ENCODE measurements at regions not wholly inside any gene's neighbourhood (a gene's known extent, or its start where the extent isn't known, plus 50 kb on each side); places are given as distances from the start of the nearest gene placed in this dataset.

DNA sequence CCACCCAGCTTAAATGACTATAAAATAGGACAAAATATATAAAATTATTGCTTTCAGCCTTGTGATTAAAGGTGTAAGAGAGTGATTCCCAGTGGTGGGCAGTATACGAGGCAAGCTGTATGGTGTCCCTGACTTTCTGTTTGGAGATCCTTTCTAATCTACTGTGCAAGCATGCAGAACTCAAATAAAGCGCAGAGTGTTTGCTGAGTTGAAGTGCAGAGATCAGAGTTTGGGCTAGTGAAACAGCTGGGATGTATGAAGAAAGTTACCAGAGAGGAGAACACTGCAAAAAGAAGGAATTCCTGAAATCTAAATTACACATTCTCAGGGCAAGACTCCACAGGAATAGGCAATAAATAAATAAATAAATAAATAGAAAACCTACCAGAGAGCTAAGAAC is 218.5 kb upstream of the TLL1 start:
- Histone ChIP-seq H3K4me3 (no peak overlapping the region), H3K27me3 (no peaks in the 10 kb centered on the region), H3K9me3 (peaks cover 0 to 9% (median 3%) of the 10 kb centered on the region in 4 donors), H3K36me3 (no peaks in the 10 kb centered on the region), H3K27ac (replicated peaks in 1 of 4) (no peak overlapping the region), H3K4me1 (no peaks in the 10 kb centered on the region)
- DNase-seq (ENCODE audit: extremely low spot score), result no peak
- intact Hi-C loops (cut with DNase I), result no loop called here
- 95% methylated on average over 2 of the region's 2 CpGs for WGBS
- TF ChIP-seq POLR2A (IDR thresholded peaks at IDR 0.05; ENCODE audit: low read depth), result no peak
- TF ChIP-seq EP300 (IDR thresholded peaks at IDR 0.05), result no peak
- TF ChIP-seq POLR2AphosphoS5 (IDR thresholded peaks at IDR 0.05), result no peak
- TF ChIP-seq, protein P1, sequence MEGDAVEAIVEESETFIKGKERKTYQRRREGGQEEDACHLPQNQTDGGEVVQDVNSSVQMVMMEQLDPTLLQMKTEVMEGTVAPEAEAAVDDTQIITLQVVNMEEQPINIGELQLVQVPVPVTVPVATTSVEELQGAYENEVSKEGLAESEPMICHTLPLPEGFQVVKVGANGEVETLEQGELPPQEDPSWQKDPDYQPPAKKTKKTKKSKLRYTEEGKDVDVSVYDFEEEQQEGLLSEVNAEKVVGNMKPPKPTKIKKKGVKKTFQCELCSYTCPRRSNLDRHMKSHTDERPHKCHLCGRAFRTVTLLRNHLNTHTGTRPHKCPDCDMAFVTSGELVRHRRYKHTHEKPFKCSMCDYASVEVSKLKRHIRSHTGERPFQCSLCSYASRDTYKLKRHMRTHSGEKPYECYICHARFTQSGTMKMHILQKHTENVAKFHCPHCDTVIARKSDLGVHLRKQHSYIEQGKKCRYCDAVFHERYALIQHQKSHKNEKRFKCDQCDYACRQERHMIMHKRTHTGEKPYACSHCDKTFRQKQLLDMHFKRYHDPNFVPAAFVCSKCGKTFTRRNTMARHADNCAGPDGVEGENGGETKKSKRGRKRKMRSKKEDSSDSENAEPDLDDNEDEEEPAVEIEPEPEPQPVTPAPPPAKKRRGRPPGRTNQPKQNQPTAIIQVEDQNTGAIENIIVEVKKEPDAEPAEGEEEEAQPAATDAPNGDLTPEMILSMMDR (IDR thresholded peaks at IDR 0.05), result no peak

DNA sequence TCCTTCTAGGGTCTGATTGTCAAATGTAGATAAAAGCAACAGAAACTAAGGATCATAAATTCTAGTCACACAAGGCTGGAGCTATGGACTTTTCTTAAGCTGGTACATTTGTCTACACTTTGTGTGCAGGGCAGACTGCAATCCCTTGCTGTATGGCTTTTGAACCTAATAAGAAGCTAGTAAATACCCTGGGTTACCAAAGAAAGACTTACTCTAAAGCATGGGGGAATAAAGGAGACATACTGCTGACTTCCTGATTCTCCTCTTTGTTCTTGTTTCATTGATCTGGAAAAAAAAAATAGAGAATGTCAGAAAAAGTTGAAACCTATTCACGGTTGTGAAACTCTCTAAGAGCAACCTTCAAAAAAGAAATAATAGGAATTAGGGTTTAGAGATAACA is 216.6 kb upstream of the TLL1 start:
- no peak for DNase-seq (ENCODE audit: extremely low spot score)
- Histone ChIP-seq H3K4me3 (no peak overlapping the region), H3K27me3 (no peaks in the 10 kb centered on the region), H3K9me3 (peaks cover 0 to 9% (median 3%) of the 10 kb centered on the region in 4 donors), H3K27ac (replicated peaks in 1 of 4) (no peak overlapping the region), H3K4me1 (no peaks in the 10 kb centered on the region), H3K36me3 (no peaks in the 10 kb centered on the region)
- intact Hi-C loops (cut with DNase I), result no loop called here
- no peak for TF ChIP-seq EP300 (IDR thresholded peaks at IDR 0.05)
- TF ChIP-seq POLR2AphosphoS5 (IDR thresholded peaks at IDR 0.05), result no peak
- no peak for TF ChIP-seq POLR2A (IDR thresholded peaks at IDR 0.05; ENCODE audit: low read depth)
- TF ChIP-seq, protein P1 (IDR thresholded peaks at IDR 0.05), result no peak
- WGBS, result 81% methylated on average over 1 of the region's 1 CpG

DNA sequence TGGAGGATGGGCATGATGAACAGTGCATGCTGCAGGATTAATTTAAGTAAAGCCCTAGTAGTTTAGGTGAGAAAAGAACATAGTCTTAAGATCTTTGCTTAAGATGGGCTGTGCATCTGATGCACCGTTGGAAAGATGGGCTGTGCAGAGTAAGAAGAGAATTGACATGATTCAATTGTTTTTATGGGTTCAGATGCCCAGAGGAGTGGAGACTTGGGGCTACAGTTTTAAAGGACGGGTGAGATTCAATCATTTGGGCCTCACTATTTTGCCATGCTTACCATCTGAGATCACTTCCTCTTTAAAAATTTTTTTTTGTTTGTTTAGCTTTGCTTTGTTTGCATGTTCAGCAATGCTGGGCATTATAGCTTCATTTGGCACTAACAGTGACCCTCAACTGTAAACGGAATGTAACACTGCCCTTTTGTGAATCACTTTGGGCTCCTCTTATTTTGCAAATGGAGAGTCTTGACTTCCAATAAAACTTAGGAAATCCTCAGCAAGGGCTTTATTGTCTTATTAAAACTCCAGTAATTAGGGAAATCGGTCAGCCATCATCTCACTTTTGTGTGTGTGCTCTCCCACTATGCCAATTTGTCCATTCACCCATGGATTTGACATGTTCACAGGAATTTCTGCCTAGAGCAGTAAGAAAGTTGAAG is 216.1 kb upstream of the TLL1 start:
- no peaks in the 10 kb centered on the region for H3K4me1 ChIP-seq
- H3K4me3 ChIP-seq, result no peak overlapping the region
- peaks cover 0 to 9% (median 3%) of the 10 kb centered on the region in 4 donors for H3K9me3 ChIP-seq
- no peaks in the 10 kb centered on the region for H3K27me3 ChIP-seq
- no peaks in the 10 kb centered on the region for H3K36me3 ChIP-seq
- intact Hi-C loops (cut with DNase I), result no loop called here
- H3K27ac ChIP-seq (replicated peaks in 1 of 4), result no peak overlapping the region
- no peak for TF ChIP-seq EP300 (IDR thresholded peaks at IDR 0.05)
- TF ChIP-seq, protein P1 (IDR thresholded peaks at IDR 0.05), result no peak
- TF ChIP-seq POLR2A (IDR thresholded peaks at IDR 0.05; ENCODE audit: low read depth), result no peak
- no peak for TF ChIP-seq POLR2AphosphoS5 (IDR thresholded peaks at IDR 0.05)
- DNase-seq (ENCODE audit: extremely low spot score), result no peak
- WGBS, result 73% methylated on average over 4 of the region's 4 CpGs

DNA sequence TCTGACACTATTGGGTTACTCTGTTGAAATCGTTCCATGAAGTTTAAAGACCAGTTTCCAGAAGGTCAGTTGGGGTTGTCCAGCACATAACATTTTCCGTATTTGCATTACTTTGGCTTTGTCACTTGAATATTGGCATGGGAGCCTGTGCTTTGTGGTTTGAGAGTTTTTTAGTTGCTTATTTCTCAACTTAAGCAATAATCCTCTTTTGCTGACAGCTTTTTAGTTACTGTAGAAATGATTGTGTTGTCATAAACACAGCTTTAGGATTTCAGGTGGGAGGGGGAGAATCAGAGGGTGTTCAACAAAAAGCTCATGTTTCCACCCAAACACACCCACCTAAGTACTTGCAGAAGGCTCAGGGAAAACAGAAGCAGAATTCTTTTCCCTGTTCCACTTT is 210.7 kb upstream of the TLL1 start:
- WGBS, result 48% methylated on average over 2 of the region's 2 CpGs
- peaks cover 0 to 7% (median 6%) of the 10 kb centered on the region in 4 donors for H3K4me1 ChIP-seq
- DNase-seq (ENCODE audit: extremely low spot score), result no peak
- no peaks in the 10 kb centered on the region for H3K27me3 ChIP-seq
- no peak overlapping the region for H3K4me3 ChIP-seq
- no peaks in the 10 kb centered on the region for H3K9me3 ChIP-seq
- no peaks in the 10 kb centered on the region for H3K36me3 ChIP-seq
- intact Hi-C loops (cut with DNase I), result no loop called here
- H3K27ac ChIP-seq (replicated peaks in 1 of 4), result no peak overlapping the region
- TF ChIP-seq, protein P1 (IDR thresholded peaks at IDR 0.05), result no peak
- TF ChIP-seq POLR2AphosphoS5 (IDR thresholded peaks at IDR 0.05) (no peak), EP300 (IDR thresholded peaks at IDR 0.05) (no peak), POLR2A (IDR thresholded peaks at IDR 0.05; ENCODE audit: low read depth) (no peak)

DNA sequence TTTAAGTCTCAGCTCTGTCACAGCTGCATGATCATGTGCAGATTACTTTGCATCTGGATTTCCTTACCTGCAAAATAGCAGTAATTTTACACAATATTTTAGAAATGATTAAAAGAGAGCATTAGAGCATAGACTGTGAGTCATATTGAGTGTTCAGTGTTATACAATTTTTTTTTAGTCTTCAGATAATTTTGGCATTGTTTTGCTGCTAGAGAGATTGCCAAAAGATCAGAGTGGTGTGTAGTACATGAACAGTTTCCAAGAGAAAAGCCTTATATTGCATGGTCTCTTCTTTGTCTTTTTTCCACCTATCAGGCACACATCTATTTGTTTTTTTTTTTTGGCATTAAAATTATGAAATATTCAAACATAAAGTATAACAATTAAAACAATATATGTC is 209.6 kb upstream of the TLL1 start:
- Histone ChIP-seq H3K4me1 (peaks cover 0 to 7% (median 6%) of the 10 kb centered on the region in 4 donors), H3K27ac (replicated peaks in 1 of 4) (no peak overlapping the region), H3K9me3 (no peaks in the 10 kb centered on the region), H3K36me3 (no peaks in the 10 kb centered on the region), H3K4me3 (no peak overlapping the region), H3K27me3 (no peaks in the 10 kb centered on the region)
- TF ChIP-seq POLR2A (IDR thresholded peaks at IDR 0.05; ENCODE audit: low read depth), result no peak
- intact Hi-C loops (cut with DNase I), result no loop called here
- no peak for DNase-seq (ENCODE audit: extremely low spot score)
